Upper lobe of left lung (tissue), 6 donors: ENCODE measurements at regions not wholly inside any gene's neighbourhood (a gene's known extent, or its start where the extent isn't known, plus 50 kb on each side); places are given as distances from the start of the nearest gene placed in this dataset.
"Not testable (repeated sequence)": the region's sequence is repeated elsewhere in the genome, so short reads cannot be mapped to it uniquely, and the experiment has no call there.

ENCODE experiments used
- ATAC-seq, 2 donors: fragments of 200-7000 bp; cut with Tn5 transposase; one replicate each; pipeline ENCODE4 v1.9.1; 2022; ENCODE audit warnings: mild to moderate bottlenecking in 2 of 2, moderate library complexity in 2 of 2; ENCODE audit not compliant: low FRiP score in 2 of 2
- DNase-seq, 2 donors: peaks; one replicate each; pipeline ENCODE4 v3.0.0-alpha.2; 2019 to 2020
- H3K27ac ChIP-seq, 4 donors: fragments of 200-600 bp; sonication (generic); one replicate each; pipeline ENCODE4 v1.5.1; 2016 to 2019
- H3K27me3 ChIP-seq, 4 donors: fragments of 200-600 bp; sonication (generic); one replicate each; pipeline ENCODE4 v1.5.1; 2017 to 2019
- H3K36me3 ChIP-seq, 4 donors: fragments of 200-600 bp; sonication (generic); one replicate each; pipeline ENCODE4 v1.5.1; 2016 to 2019
- H3K4me1 ChIP-seq, 4 donors: fragments of 200-600 bp; sonication (generic); one replicate each; pipeline ENCODE4 v1.5.1; 2018 to 2019
- H3K4me3 ChIP-seq, 4 donors: fragments of 200-600 bp; sonication (generic); one replicate each; pipeline ENCODE4 v1.5.1; 2017 to 2019; ENCODE audit warnings: mild to moderate bottlenecking in 2 of 4, moderate library complexity in 1 of 4
- H3K9me3 ChIP-seq, 4 donors: fragments of 200-600 bp; sonication (generic); one replicate each; pipeline ENCODE4 v1.5.1; 2018 to 2019
- EP300 ChIP-seq, 4 donors: sonication (generic); formaldehyde crosslinking; IDR thresholded peaks; one replicate each; pipeline ENCODE4 v1.5.1; 2017; ENCODE audit warnings: antibody characterized with exemption in 4 of 4, control low read depth in 2 of 4
- POLR2A ChIP-seq, 4 donors: fragments of 450-650 bp; IDR thresholded peaks; one replicate each; pipeline ENCODE4 v1.5.1; 2016 to 2017; ENCODE audit warnings: antibody characterized with exemption in 4 of 4, mild to moderate bottlenecking in 2 of 4
- POLR2AphosphoS5 ChIP-seq, 2 donors: sonication (generic); formaldehyde crosslinking; IDR thresholded peaks; one replicate each; pipeline ENCODE4 v1.5.1; 2017; ENCODE audit warnings: antibody characterized with exemption in 2 of 2
- WGBS, 2 donors: methylation state at CpG; one replicate each; pipeline ENCODE4 v1.1.5; 2017 to 2018; 5-methylcytosine and 5-hydroxymethylcytosine counted together
- TF ChIP-seq, protein P1 (sequence below), 6 experiments: fragments of 450-650 bp in 4 of 6; fragments of 200-600 bp in 2 of 6; sonication (generic) in 2 of 6; IDR thresholded peaks; one replicate each; pipeline ENCODE4 v1.5.1; 2016 to 2019; ENCODE audit warnings: antibody characterized with exemption in 6 of 6
- donor health status: DM: no; HTN: no; CAD: no; lungs with moderate emphysema.
- donor health status: DM: no; HTN: yes; CAD: no; lungs with severe emphysema.

DNA sequence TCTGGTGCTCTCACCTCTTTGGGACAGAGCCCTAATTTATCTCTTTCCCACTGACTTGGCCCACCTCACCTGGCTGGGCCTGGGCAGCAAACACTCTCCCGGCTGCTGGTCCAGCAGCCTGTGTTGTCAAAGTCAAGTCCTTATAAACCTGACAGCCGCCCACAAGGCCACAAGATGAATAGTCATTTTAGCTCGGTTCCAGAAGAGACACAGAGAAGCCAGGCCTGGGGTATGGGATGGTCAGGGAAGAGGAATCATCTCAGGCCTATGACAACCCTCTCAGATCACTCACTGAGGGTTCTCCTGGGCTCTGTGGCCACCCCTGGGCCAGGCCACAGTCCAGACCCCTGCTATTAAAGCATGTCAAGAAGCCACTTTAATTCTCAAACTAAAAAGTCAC is 158.5 kb downstream of the FOXD2 start:
- ATAC-seq (no peak), DNase-seq (no peak)
- WGBS, 2 donors: 90 to 97% methylated on average over 3 of the region's 3 CpGs
- Histone ChIP-seq H3K36me3 (no peaks in the 10 kb centered on the region), H3K4me3 (no peak overlapping the region), H3K27me3 (peaks cover 0 to 7% (median 3%) of the 10 kb centered on the region in 4 donors), H3K27ac (no peak overlapping the region), H3K4me1 (peaks cover 0 to 13% (median 8%) of the 10 kb centered on the region in 4 donors), H3K9me3 (peaks cover 0 to 12% (median 4%) of the 10 kb centered on the region in 4 donors)
- TF ChIP-seq, protein P1, sequence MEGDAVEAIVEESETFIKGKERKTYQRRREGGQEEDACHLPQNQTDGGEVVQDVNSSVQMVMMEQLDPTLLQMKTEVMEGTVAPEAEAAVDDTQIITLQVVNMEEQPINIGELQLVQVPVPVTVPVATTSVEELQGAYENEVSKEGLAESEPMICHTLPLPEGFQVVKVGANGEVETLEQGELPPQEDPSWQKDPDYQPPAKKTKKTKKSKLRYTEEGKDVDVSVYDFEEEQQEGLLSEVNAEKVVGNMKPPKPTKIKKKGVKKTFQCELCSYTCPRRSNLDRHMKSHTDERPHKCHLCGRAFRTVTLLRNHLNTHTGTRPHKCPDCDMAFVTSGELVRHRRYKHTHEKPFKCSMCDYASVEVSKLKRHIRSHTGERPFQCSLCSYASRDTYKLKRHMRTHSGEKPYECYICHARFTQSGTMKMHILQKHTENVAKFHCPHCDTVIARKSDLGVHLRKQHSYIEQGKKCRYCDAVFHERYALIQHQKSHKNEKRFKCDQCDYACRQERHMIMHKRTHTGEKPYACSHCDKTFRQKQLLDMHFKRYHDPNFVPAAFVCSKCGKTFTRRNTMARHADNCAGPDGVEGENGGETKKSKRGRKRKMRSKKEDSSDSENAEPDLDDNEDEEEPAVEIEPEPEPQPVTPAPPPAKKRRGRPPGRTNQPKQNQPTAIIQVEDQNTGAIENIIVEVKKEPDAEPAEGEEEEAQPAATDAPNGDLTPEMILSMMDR (IDR thresholded peaks at IDR 0.05): no peak
- no peak for TF ChIP-seq EP300 (IDR thresholded peaks at IDR 0.05)
- TF ChIP-seq POLR2AphosphoS5 (IDR thresholded peaks at IDR 0.05): no peak
- TF ChIP-seq POLR2A (IDR thresholded peaks at IDR 0.05): no peak

DNA sequence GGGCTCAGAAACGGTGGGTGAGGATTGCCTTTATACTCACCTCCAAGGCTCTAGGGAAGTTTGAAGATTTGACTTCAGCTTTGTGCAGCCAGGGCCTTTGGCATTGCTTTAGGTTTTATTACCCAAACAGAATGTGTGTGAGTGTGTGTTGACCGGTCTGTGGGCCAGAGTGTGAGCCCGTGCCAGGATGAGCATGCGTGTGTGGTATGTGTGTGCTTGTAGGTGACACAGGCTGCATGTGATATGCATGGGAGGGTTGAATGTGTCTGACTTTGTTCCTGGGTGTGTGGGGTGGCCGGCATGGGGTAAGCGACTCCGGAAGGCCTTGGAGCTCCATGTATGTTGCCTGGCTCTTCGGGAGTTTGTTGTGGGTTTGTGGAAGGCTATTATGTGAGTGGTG is 160.5 kb downstream of the FOXD2 start:
- peaks cover 9 to 12% (median 11%) of the 10 kb centered on the region in 4 donors for H3K9me3 ChIP-seq
- H3K36me3 ChIP-seq: no peaks in the 10 kb centered on the region
- no peak overlapping the region for H3K4me3 ChIP-seq
- ATAC-seq: no peak
- DNase-seq: no peak
- H3K4me1 ChIP-seq: peaks cover 0 to 5% (median 1%) of the 10 kb centered on the region in 4 donors
- H3K27ac ChIP-seq: no peak overlapping the region
- peaks cover 0 to 1% (median 0%) of the 10 kb centered on the region in 4 donors for H3K27me3 ChIP-seq
- TF ChIP-seq POLR2A (IDR thresholded peaks at IDR 0.05) (no peak), EP300 (IDR thresholded peaks at IDR 0.05) (no peak), POLR2AphosphoS5 (IDR thresholded peaks at IDR 0.05) (no peak)
- TF ChIP-seq, protein P1 (IDR thresholded peaks at IDR 0.05): no peak
- WGBS, 2 donors: 83 to 88% methylated on average over 8 of the region's 8 CpGs

DNA sequence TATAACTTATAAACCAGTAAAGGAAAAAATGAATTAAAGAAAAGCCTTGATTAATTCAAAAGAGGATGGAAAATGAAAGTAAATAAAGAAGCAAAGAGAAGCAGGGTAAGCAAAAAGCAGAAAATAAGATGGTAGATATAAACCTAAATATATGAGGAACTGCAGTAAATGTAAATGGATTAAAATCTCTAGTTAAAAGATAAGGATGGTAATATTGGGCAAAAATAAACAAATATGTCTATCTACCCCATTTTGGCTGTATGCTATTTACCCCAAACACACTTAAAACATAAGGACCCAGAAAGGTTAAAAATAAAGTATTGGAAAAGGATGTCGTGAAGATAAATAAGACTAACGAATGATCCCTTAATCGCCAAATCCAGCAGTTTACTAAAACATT is 161.9 kb downstream of the FOXD2 start:
- no peak for ATAC-seq
- Histone ChIP-seq H3K27ac (no peak overlapping the region), H3K36me3 (no peaks in the 10 kb centered on the region), H3K27me3 (no peaks in the 10 kb centered on the region), H3K9me3 (peaks cover 9 to 12% (median 11%) of the 10 kb centered on the region in 4 donors), H3K4me1 (no peaks in the 10 kb centered on the region), H3K4me3 (no peak overlapping the region)
- TF ChIP-seq, protein P1 (IDR thresholded peaks at IDR 0.05): no peak
- TF ChIP-seq EP300 (IDR thresholded peaks at IDR 0.05): no peak
- WGBS, 2 donors: 94% methylated on average over 3 of the region's 3 CpGs
- DNase-seq: no peak

DNA sequence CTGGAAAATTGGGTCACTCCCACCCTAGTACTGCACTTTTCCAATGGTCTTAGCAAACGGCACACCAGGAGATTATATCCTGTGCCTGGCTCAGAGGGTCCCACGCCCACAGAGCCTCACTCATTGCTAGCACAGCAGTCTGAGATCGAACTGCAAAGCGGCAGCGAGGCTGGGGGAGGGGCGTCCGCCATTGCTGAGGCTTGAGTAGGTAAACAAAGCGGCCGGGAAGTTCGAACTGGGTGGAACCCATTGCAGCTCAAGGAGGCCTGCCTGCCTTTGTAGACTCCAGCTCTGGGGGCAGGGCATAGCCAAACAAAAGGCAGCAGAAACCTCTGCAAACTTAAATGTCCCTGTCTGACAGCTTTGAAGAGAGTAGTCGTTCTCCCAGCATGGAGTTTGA is 164.6 kb downstream of the FOXD2 start:
- DNase-seq, H3K27me3 ChIP-seq, H3K4me1 ChIP-seq, H3K4me3 ChIP-seq, H3K27ac ChIP-seq, ATAC-seq, H3K36me3 ChIP-seq: not testable (repeated sequence)
- WGBS, 2 donors: 88 to 91% methylated on average over 10 to 11 of the region's 11 CpGs
- H3K9me3 ChIP-seq: peaks cover 9 to 12% (median 11%) of the 10 kb centered on the region in 4 donors

DNA sequence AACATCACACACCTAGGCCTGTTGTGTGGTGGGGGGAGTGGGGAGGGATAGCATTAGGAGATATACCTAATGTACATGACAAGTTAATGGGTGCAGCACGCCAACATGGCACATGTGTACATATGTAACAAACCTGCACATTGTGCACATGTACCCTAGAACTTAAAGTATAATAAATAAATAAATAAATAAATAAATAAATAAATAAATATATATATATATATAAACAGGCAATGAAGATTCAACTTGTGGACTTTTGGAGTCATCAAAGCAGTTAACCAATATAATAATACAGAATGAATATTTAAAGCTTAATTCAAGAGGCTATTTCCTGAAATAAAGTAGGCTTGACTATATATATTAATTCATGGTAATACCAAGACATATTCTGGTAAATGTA is 167.0 kb downstream of the FOXD2 start:
- not testable (repeated sequence) for H3K27me3 ChIP-seq, DNase-seq, H3K27ac ChIP-seq, H3K4me3 ChIP-seq, H3K4me1 ChIP-seq, H3K36me3 ChIP-seq, ATAC-seq
- WGBS, 2 donors: 85 to 96% methylated on average over 1 of the region's 1 CpG
- H3K9me3 ChIP-seq: peaks cover 0 to 13% (median 10%) of the 10 kb centered on the region in 4 donors

DNA sequence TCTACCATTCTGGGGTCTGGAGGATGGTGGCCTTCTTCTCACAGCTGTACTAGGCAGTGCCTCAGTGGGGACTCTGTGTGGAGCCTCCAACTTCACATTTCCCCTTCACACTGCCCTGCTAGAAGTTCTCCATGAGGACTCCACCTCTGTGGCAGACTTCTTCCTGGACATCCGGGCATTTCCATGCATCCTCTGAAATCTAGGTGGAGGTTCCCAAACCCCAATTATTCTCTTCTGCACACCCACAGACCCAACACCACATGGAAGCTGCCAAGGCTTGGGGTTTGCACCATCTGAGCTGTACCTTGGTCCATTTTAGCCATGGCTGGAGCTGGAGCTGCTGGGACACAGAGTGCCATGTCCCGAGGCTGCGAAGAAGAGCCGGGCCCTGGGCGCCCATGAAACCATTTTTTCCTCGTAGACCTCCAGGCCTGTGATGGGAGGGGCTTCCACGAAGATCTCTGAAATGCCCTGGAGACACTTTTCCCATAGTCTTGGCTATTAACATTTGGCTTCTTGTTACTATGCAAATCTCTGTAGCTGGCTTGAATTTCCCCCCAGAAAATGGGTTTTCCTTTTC is 170.5 kb downstream of the FOXD2 start:
- no peak for ATAC-seq

More for the DNA sequence above, 170.5 kb downstream of the FOXD2 start:
- H3K4me1 ChIP-seq: no peaks in the 10 kb centered on the region
- H3K27ac ChIP-seq: no peak overlapping the region
- H3K4me3 ChIP-seq: no peak overlapping the region
- H3K36me3 ChIP-seq: no peaks in the 10 kb centered on the region
- DNase-seq: no peak
- peaks cover 0 to 3% (median 0%) of the 10 kb centered on the region in 4 donors for H3K9me3 ChIP-seq
- H3K27me3 ChIP-seq: no peaks in the 10 kb centered on the region
- TF ChIP-seq EP300 (IDR thresholded peaks at IDR 0.05) (no peak), POLR2AphosphoS5 (IDR thresholded peaks at IDR 0.05) (no peak), POLR2A (IDR thresholded peaks at IDR 0.05) (no peak)
- TF ChIP-seq, protein P1 (IDR thresholded peaks at IDR 0.05): no peak
- 83 to 97% methylated on average over 3 to 7 of the region's 7 CpGs for WGBS, 2 donors
